ENCODE measurements at regions not wholly inside any gene's neighbourhood (a gene's known extent, or its start where the extent isn't known, plus 50 kb on each side); places are given as distances from the start of the nearest gene placed in this dataset.

DNA sequence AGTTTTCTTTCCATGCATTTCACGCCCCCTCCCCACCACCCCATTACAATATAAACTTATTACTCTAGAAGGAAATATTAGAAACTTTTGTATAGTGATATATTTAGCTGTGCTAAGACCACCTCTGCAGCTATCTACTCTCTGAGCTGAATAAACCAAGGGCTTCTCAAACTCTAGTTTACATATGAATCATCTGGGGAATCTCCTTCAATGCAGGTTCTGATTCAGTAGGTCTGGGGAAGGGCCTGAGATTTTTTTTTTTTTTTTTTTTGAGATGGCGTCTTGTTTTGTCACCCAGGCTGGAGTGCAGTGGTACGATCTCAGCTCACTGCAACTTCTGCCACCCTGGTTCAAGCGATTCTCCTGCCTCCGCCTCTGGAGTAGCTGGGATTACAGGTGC lies 67.6 kb upstream of the PRKG1 start:
- Histone ChIP-seq H3K4me3 (ENCODE audit: low read depth in 2 of 2, low read length in 2 of 2) (no peak overlapping the region), H3K36me3 (ENCODE audit: control insufficient read depth, insufficient read depth, low read length) (no peaks in the 10 kb centered on the region), H3K4me1 (ENCODE audit: control insufficient read depth, insufficient read depth, low read length) (no peaks in the 10 kb centered on the region), H3K27ac (ENCODE audit: low read length) (no peak overlapping the region), H3K9me3 (ENCODE audit: control insufficient read depth, insufficient read depth, low read depth, low read length) (no peaks in the 10 kb centered on the region), H3K27me3 (ENCODE audit: control insufficient read depth, insufficient read depth, low read length) (peaks cover 13% of the 10 kb centered on the region; the same call in 1 of the 2 replicates)
- POLR2A ChIA-PET, result no interaction called here
- no TSS peak for BruUV-seq (replicated peaks)
- ATAC-seq (no peak), DNase-seq (ENCODE audit: low read depth, low spot score) (no peak)
- in situ Hi-C loops (cut with HindIII; ENCODE audit: low pct_unique_long_range_greater_than_20kb, low sequenced_read_pairs), result no loop called here
- intact Hi-C loops (cut with micrococcal nuclease; ENCODE audit: unreplicated experiment), result no loop called here
- no peak for TF ChIP-seq SIN3A (IDR thresholded peaks at IDR 0.05; ENCODE audit: borderline replicate concordance, insufficient read depth, low read depth, low read length)
- no peak for TF ChIP-seq POLR2AphosphoS5 (IDR thresholded peaks at IDR 0.05; ENCODE audit: low read depth, low read length)
- no peak for TF ChIP-seq CTCF (IDR thresholded peaks at IDR 0.05)
- TF ChIP-seq TCF7L2 (IDR thresholded peaks at IDR 0.05; ENCODE audit: low read depth, low read length), result no peak
- no peak for TF ChIP-seq REST (IDR thresholded peaks at IDR 0.05; ENCODE audit: insufficient read depth in 1 of 2, low read depth in 2 of 2, low read length in 1 of 2)
- CTCF ChIA-PET, result interaction anchor here (0.6 kb wide), 1 partner anchor 684 kb away, joined by 5 read pairs; no protein-coding TSS in a partner anchor

- no TSS peak for BruUV-seq (replicated peaks)
- intact Hi-C loops (cut with micrococcal nuclease; ENCODE audit: unreplicated experiment) (no loop called here), in situ Hi-C loops (cut with HindIII; ENCODE audit: low pct_unique_long_range_greater_than_20kb, low sequenced_read_pairs) (no loop called here)
- H3K27ac ChIP-seq (ENCODE audit: low read length), result no peak overlapping the region
- no peaks in the 10 kb centered on the region for H3K9me3 ChIP-seq (ENCODE audit: control insufficient read depth, insufficient read depth, low read depth, low read length)
- H3K4me3 ChIP-seq (ENCODE audit: low read depth in 2 of 2, low read length in 2 of 2), result no peak overlapping the region
- CTCF ChIA-PET, result no interaction called here
- no peaks in the 10 kb centered on the region for H3K4me1 ChIP-seq (ENCODE audit: control insufficient read depth, insufficient read depth, low read length)
- DNase-seq (ENCODE audit: low read depth, low spot score) (no peak), ATAC-seq (no peak)
- peaks cover 11% of the 10 kb centered on the region; the same call in 1 of the 2 replicates for H3K27me3 ChIP-seq (ENCODE audit: control insufficient read depth, insufficient read depth, low read length)
- TF ChIP-seq POLR2AphosphoS5 (IDR thresholded peaks at IDR 0.05; ENCODE audit: low read depth, low read length) (no peak), SIN3A (IDR thresholded peaks at IDR 0.05; ENCODE audit: borderline replicate concordance, insufficient read depth, low read depth, low read length) (no peak), TCF7L2 (IDR thresholded peaks at IDR 0.05; ENCODE audit: low read depth, low read length) (no peak), REST (IDR thresholded peaks at IDR 0.05; ENCODE audit: insufficient read depth in 1 of 2, low read depth in 2 of 2, low read length in 1 of 2) (no peak), CTCF (IDR thresholded peaks at IDR 0.05) (no peak)
- H3K36me3 ChIP-seq (ENCODE audit: control insufficient read depth, insufficient read depth, low read length), result no peaks in the 10 kb centered on the region
- POLR2A ChIA-PET, result interaction anchor here (0.6 kb wide), 1 partner anchor 1682 kb away, joined by 7 read pairs; no protein-coding TSS in a partner anchor
Measured at GRCh38 chr10:51007781-51008180, 66.5 kb upstream of the PRKG1 start.
